NCI-H2171 treated with DMSO at 0.1 percent for 48 hours (cell line): ENCODE measurements at regions not wholly inside any gene's neighbourhood (a gene's known extent, or its start where the extent isn't known, plus 50 kb on each side); places are given as distances from the start of the nearest gene placed in this dataset.
"Not testable (repeated sequence)": the region's sequence is repeated elsewhere in the genome, so short reads cannot be mapped to it uniquely, and the experiment has no call there.

Experiments
- DNase-seq: peaks from one replicate; lab custom pipeline; 2025; lab: John Stamatoyannopoulos, UW

DNA sequence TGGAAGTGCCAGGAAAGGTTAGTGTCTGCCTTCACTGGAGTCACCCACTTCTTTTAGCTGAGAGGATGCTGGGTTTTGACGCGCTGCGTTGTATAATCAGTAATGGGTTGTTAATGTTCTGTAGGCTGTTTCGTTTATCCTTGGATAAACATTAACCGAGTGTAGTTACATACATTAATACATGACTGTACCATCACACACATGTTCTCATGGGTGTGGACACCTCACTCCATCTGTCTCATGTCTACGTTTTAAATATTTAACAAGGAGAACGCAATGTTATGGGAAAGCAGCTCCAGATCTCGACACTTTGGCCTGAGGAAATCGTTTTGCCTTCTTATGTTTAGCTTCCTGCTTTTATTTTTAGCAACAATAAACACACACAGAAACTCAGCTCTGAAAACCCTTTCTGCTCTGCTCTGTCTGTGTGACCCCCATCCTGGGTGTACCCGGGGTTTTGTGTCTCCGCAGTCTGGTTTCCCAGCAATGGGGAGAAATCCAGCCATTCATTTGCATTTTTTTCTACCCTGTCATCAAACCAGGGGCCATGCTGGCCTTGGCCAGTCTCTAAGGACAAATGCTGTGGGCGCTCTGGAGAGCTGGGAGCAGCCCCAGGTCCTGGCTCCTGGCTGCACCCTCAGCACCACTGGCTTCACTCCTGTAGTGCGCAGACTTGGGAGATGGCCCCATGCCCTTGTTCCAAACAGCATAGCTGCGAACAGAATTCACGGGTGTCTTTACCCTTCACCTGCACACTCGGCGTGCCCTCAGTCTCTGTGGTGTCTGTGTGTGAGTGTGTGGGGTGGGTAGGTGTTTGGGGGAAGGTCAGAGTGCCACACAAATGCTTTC is 110.8 kb downstream of the ERMARD start:
- no peak for DNase-seq

DNA sequence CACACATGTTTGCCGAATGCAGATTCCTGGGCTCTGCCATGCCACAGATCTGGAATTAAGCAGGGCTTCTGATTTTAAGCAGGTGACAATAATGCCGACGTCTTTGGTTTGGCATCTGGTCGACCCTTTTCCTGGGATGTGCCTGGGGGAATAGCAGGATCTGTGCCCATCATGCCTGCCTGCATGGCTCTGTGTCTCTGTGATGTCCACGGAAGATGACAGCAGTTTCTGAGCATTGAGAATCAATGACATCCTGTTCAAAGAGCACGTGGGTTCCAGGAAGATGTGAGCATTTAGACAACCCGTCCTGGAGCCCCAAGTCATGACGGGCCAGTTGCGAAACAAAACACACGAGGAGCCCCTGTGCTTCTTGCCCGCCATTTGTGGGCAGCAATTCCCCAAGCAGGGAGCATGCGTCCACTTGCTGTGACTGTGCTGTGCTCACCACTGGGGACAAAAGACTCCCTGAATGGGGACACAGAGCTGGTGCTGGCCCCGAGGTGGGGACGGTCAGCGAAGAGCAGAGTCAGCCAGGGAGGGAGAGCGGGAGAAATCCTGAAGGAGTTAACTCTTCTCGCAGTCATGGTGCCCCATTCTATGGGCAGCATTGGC is 110.1 kb downstream of the ERMARD start:
- DNase-seq: no peak

DNA sequence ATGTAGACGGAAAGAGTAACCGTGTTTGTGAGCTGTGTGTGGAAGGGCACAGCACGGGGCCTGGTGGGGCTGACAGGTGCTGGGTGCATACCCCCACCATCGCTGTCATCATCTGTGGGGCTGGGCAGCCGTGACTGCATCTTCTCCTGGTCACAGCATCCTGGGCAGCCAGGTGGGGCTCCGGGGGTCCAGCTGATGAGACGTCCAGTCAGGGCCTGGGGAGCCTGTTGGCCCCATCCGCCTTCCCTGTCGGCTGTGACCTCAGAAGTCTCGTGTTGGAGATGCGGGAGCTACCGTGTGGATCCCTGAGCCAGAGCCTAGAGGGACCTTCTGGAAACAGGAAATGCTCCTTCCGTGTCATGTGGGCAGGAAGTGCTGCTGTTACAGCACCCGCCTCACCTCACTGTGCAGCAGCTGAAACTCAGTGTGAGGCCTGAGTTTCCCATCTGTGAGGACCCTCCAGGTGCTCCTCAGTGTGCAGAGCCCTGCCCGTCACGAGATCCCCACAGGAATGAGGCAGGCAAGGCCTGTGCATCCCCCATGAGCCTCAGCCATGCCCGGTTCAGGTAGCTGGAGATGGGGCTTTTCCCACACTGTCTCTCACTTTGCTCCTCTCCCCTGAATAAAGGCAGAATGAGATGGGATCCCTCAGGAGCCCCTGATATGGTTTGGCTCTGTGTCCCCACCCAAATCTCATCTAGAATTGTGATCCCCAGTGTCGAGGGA is 108.7 kb downstream of the ERMARD start:
- DNase-seq: no peak

DNA sequence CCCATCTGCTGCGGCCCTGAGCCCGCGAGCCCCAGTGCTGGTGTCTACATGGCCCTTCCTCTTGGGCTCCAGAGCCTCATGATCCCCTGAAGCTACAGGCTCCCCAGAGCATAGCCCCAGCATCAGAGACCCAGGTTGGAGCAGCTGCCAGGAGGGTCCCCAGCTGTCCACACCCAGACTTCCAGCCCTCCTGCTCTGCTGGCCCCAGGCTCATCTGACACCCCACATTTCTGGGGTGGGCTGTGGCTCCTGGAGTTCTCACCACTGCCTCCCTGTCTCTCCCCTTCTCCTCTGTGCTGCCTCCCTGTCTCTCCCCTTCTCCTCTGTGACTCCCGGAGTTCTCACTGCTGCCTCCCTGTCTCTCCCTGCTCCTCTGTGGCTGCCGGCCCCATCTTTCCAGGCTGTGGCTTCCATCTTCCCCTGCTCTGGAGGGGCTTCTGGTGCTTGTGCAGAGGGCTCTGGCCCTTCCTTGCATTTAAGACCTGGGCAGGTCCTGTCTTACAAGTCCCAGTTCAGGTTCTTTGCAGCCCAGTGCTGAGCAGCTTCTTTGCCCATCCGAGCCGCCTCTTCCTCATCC is 108.1 kb downstream of the ERMARD start:
- no peak for DNase-seq

DNA sequence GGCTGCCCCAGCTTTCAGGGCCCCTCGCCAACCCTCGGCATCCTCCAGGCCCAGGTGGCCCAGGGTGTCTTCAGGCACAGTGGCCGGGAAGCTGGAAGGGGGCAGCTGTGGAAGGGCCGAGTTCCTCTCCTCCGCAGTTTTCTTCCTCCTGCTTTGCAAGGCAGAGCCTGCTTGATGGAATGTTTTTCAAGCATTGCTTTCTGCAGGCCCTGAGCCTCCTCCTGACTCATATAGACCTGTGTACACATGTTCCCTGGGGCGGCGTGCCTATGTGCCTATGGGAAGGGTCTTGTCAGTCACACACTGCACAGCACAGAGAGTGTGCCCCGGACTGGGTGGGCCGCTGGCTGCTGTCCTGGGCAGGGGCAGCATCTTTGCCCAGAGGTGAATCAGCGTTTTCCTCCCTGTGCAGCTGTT is 107.5 kb downstream of the ERMARD start:
- DNase-seq: no peak

DNA sequence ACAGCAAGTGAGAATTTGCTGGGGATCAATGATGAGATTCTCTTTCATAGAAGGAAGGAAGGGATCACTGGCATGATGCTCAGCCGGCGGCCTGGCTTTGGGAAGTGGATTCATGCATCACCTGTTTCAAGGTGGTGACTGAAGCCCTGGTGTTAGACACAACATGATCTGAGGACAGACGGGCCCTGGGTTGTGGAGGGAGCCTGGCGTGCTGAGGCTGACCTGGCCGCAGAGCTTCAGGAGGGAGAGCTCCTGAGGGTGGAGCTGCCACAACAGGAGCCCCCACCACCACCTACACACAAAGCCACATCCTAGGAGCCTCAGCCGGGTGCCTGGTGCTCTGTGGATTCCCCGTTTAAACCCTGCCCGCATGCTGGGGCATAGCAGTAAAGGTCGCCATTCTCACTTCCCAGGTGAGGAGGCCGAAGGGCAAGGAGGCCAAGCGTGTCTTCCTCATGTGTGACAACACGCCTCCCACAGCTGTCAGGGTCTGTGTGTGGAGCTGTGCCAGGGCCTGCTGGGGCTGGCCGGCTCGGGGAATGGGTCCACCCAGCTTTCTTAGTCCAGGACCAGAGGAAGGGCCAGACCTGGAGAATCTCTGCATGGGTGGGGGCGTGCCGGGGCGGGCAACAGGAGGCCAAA is 107.0 kb downstream of the ERMARD start:
- no peak for DNase-seq

DNA sequence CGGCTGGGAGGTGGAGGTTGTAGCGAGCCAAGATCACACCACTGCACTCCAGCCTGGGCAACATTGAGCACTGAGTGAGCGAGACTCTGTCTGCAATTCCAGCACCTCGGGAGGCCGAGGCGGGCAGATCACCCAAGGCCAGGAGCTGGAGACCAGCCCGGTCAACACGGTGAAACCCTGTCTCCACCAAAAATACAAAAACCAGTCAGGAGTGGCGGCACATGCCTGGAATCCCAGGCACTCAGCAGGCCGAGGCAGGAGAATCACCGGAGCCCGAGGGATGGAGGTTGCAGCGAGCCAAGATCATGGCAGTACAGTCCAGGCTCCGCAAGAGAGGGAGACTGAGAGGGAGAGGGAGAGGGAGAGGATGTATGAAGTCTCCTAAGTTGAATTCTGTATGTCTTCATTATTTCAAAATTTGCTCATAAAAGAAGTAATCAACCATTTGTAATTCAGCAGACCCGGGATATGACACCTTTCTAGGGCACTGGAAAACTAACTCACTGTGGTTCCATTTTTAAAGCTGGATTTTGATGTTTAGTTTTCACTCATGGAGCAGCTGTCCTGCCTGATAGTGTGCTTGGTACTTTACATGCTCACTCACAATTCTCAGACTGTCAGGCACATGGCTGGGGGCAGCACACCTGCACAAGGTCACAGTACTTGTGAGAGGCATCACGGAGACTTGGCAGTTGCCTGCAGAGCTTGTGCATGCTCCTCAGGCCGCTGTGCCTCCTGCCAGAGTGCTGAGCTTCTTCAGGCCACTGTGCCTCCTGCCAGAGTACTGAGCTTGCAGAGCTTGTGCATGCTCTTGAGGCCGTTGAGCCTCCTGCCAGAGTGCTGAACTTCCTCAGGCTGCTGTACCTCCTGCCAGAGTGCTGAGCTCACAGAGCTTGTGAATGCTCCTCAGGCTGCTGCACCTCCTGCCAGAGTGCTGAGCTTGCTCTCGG is 106.2 kb downstream of the ERMARD start:
- no peak for DNase-seq

DNA sequence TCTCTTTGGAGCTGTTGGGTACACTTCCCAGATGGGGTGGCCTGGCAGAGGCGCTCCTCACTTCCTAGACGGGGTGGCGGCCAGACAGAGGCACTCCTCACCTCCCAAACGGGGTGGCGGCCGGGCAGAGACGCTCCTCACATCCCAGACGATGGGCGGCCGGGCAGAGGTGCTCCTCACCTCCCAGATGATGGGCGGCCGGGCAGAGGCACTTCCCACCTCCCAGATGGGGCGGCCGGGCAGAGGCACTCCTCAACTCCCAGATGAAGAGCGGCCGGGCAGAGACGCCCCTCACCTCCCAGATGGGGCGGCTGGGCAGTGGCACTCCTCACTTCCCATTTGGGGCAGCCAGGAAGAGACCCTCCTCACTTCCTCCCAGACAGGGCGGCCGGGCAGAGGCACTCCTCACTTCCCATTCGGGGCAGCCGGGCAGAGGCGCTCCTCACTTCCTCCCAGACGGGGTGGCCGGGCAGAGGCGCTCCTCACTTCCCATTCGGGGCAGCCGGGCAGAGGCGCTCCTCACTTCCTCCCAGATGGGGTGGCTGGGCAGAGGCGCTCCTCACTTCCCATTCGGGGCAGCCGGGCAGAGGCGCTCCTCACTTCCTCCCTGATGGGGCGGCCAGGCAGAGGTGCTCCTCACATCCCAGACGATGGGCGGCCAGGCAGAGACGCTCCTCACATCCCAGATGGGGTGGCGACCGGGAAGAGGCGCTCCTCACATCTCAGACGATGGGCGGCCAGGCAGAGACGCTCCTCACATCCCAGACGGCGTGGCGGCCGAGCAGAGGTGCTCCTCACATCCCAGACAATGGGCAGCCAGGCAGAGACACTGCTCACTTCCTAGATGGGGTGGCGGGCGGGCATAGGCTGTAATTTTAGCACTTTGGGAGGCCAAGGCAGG is 105.3 kb downstream of the ERMARD start:
- not testable (repeated sequence) for DNase-seq

DNA sequence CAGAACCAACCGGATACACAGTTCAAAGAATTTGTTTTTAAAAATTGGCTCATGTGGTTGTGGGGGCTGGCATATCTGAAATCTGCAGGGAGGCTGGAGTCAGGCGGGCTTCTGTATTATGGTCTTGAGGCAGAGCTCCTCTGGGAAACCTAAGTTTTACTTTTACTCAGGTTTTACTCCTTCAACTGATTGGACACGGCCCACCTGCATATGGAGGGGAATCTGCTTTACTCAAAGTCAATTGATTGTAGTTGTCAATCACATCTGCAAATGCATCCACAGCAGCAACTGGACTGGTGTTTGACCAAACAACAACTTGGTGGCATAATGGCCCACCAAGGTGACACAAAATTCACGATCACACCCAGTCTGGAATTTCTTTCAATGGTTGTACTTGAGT is 103.4 kb downstream of the ERMARD start:
- no peak for DNase-seq

DNA sequence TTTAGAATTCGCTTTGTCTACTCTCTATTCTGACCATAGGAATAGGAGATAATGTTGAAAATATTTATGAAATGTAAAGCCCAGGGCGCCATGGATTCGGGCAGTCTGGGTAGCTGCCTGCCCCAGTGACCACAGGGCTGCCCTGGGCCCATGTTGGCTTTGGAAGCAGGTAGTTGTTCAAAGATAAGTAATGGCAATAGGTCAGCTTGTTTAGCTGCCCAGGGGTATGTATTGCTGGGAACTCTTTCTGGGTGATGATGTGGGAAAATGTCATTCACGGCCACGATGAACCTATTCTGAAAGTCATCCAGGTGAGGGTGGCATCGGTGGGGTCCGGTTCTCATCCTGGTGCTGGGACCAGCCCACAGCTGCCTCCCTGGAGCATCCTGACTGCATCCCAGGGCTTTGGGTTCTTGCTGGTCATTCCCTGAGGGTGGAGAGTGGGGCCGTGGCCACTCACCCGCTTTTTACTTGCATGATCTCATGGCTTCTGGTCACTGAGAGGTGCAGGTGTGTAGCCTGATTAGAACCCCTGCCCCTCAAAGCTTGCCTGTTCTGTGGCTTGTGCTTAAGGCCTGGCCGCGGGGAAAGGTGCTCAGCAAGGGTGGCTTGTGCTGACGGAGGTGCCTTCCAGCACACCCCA is 102.8 kb downstream of the ERMARD start:
- DNase-seq: no peak

DNA sequence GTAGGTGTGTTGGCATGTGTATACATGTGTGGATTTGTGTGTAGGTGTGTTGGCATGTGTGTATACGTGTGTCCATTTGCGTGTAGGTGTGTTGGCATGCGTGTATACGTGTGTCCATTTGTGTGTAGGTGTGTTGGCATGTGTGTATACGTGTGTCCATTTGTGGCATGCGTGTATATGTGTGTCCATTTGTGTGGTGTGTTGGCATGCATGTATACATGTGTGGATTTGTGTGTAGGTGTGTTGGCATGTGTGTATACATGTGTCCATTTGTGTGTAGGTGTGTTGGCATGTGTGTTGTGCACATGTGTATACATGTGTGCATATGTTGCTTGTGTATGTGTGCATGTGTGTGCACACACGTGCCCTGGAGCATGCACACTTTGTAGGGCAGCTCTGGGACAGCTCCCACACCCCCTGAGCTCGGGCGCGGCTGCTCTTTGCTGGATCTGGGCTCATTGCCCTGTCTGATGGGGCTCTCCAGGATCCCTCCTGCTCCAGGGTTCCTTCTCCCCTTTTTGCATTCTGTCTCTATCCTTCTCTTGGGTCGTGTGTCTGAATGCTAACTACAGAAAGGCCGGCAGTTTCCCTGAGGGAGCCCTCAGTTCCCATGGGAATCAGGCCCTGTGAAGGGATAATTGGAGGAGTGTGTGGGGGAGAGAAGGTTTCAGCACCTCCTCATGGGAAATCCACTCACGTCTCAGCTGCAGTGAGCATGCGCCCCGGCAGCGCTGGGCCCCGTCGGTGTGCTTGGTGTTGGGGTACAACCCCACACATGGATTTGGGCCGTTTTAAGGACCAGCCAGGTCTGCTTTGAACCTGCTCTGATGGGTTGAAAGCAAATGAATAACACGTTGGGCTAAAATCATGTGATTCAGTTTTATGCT is 102.0 kb downstream of the ERMARD start:
- no peak for DNase-seq

DNA sequence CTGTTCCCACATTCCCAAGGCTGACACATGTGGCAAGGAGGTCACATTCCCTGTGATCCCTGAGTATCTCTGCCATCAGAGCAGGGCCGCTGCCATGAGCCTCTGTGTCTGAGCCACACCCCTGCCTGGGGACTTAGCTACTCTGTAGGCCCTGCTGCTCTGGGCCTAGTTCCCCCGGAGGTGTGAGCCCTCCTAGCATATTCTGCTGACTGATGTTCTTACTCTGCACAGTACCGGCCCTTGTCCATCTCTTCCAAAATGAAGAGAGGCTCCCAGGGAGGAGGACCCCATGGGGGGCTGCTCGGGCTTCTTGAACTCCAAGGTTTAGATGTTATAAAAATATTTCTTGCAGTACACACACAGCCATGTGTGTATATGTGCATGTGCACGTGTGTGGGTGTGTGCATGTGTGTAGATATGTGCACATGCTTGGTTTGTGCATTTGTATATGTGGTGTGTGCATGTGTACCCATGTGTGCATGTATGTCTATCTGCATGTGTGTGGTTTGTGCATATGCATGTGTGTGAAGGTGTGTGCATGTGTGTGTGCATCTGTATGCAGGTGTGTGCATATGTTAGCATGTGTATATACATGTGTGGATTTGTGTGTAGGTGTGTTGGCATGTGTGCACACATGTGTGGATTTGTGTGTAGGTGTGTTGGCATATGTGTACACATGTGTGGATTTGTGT is 101.2 kb downstream of the ERMARD start:
- DNase-seq: no peak

DNA sequence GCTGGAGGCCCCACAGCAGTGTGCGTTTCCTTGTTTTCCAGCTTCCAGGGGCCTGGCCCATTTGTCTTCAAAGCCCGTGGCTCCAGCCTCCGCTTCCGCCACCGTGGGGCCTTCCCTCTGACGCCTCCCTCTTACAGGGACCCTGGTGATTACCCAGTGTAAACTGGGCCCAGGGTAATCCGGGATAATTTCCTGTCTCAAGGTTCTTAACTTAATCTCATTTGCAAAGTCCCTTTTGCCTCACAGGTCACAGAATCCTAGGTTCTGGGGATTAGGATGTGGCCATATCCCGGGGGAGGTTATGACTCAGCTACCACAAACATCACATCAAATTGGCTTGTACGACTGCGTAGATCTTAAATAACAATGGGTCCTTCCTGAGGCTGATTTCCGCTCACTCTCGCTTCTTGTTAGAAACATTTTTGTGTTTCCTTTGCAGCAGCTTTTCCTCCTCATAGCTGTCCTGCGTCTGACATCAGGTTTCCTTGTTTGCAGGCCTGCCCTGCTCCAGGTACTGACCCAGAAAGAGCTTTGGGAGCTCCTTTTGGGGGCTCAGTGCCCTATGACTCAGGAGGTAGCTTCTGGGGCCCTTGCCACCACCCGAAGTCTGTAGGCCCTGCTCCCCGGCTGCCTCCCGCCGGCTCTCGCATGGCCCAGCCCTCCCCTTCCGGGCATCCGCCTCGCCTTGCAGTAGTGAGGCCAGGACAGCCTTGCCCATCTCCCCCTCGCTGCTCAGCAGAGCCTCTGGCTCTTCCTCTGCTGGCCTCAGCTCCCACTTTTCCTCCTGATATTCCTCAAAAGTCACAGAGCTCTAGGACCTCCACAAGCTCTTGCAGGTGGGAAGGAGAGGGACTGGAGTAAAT is 100.5 kb downstream of the ERMARD start:
- no peak for DNase-seq

DNA sequence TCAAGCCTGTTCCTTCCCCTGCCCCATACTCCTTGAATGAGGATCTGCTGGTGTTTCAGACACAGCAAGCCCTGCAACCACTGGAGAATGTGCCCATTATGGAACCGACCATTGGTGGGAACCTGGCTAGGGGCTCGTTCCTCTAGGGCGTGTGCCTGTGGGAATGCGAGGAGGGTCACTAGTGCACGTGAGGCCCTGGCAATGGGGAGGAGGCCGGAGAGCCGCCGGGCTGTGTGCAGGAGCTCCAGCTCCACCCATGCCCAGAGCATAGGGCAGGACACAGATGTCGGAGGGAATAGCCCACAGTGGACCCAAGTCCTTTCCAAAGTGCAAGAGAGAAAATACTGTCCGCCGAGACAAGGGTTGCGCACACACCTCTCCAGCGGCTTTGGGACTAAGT is 99.3 kb downstream of the ERMARD start:
- DNase-seq: no peak

DNA sequence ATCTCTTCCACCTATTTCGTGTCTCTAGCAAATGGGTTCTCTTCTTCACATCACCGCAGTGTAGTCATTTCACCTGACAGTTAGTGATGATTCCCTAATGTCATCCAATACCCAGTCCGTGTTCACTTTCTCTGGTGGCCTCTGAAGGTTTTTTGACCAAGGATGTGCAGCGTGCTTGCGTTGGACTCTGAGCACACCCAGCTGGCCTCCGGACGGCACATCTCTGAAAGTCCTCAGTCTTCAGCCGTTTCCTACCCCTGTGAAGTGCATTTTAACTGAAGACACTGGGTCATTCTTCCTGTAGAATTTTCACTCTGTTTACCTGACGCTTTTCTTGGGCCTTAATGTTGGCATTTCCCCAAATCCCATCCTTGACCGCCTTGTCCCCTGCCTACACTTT is 98.7 kb downstream of the ERMARD start:
- no peak for DNase-seq

DNA sequence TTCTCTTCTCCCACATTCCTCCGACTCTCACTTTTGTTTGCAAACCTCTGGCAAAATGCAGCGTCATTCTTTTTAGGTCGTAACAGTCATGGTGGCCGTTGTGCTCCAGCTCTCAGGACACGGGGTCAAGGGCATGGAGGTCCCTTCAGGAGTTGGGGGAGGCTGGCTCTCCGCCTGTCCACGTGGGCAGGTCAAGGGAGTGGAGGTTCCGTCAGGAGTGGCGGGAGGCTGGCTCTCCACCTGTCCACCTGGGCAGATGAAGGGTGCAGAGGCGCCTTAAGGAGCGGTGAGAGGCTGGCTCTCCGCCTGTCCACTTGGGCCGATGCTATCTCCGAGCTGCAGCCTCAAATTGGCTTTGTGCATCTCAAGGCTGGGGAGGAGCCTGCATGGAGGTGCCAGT is 98.0 kb downstream of the ERMARD start:
- no peak for DNase-seq

DNA sequence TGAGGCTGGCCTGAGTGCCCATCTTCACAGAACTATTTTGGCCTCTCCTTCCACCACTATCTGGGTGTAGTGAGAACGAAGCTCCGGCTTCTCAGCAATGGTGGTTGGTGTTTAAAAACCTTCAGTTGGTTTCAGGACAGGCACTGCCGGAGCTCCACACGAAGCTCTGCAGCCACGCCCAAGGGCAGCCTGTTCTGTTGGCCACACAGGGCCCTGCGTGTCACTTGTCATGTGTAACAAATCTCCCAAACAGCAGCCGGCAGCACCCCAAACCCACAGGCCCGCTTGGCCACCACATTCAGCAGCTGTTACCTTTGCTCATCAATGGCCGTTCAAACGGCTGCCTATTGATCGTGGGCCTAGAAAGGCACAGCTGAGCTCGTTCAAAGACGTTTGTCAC is 97.5 kb downstream of the ERMARD start:
- no peak for DNase-seq
